CD14-positive monocyte (primary cell): ENCODE measurements at regions not wholly inside any gene's neighbourhood (a gene's known extent, or its start where the extent isn't known, plus 50 kb on each side); places are given as distances from the start of the nearest gene placed in this dataset.

Source experiments
- DNase-seq, 3 donors: peaks; one replicate each; pipeline ENCODE4 v3.0.0-alpha.2; 2011 to 2022
- H2AFZ ChIP-seq: 2 replicates; pipeline ENCODE4 v1.6.0; 2012; ENCODE audit warnings: mild to moderate bottlenecking, low read depth, low read length, inconsistent platforms; ENCODE audit not compliant: insufficient read depth, poor library complexity, severe bottlenecking
- H3K27ac ChIP-seq, 2 donors: 1 replicate in 1 of 2; 2 replicates in 1 of 2; pipeline ENCODE4 v1.5.1; 2012 to 2013; ENCODE audit warnings: low read length in 2 of 2, control low read depth in 1 of 2, inconsistent platforms in 1 of 2, low read depth in 1 of 2, mild to moderate bottlenecking in 1 of 2
- H3K27me3 ChIP-seq, 2 donors: one replicate each; pipeline versions ENCODE4 v1.6.0 to v1.6.1; 2011 to 2013; ENCODE audit warnings: low read length in 2 of 2; ENCODE audit not compliant: control insufficient read depth in 2 of 2, insufficient read depth in 2 of 2
- H3K36me3 ChIP-seq, 2 donors: replicated peaks in 1 of 2; 1 replicate in 1 of 2; 2 replicates in 1 of 2; pipeline versions ENCODE4 v1.5.1 to v1.6.1; 2012 to 2013; ENCODE audit warnings: low read length in 2 of 2, control low read depth in 1 of 2, inconsistent platforms in 1 of 2, mild to moderate bottlenecking in 1 of 2; ENCODE audit not compliant: insufficient read depth in 2 of 2, control insufficient read depth in 1 of 2
- H3K4me1 ChIP-seq, 2 donors: 1 replicate in 1 of 2; 2 replicates in 1 of 2; pipeline versions ENCODE4 v1.5.1 to v1.6.1; 2012 to 2013; ENCODE audit warnings: low read length in 2 of 2, control low read depth in 1 of 2, inconsistent platforms in 1 of 2, mild to moderate bottlenecking in 1 of 2, moderate library complexity in 1 of 2; ENCODE audit not compliant: insufficient read depth in 2 of 2, control insufficient read depth in 1 of 2
- H3K4me2 ChIP-seq: replicated peaks from 2 replicates; pipeline ENCODE3; 2012; ENCODE audit warnings: low read length, moderate library complexity, mild to moderate bottlenecking; ENCODE audit not compliant: poor library complexity, severe bottlenecking; ENCODE audit errors: extremely low read depth
- H3K4me3 ChIP-seq, 3 experiments: fragments of 200-600 bp in 1 of 3; sonication (generic) in 1 of 3; replicated peaks in 1 of 3; 1 replicate in 2 of 3; 2 replicates in 1 of 3; pipeline ENCODE4 v1.5.1; 2011 to 2013; ENCODE audit warnings: low read length in 3 of 3, mild to moderate bottlenecking in 3 of 3, control low read depth in 2 of 3, low read depth in 2 of 3, inconsistent platforms in 1 of 3, moderate library complexity in 1 of 3
- H3K79me2 ChIP-seq: 2 replicates; pipeline ENCODE4 v1.6.0; 2012; ENCODE audit warnings: mild to moderate bottlenecking, control low read depth, inconsistent platforms, low read length, moderate library complexity; ENCODE audit not compliant: insufficient read depth
- H3K9ac ChIP-seq: 2 replicates; pipeline ENCODE4 v1.6.0; 2017; ENCODE audit warnings: low read length, mild to moderate bottlenecking; ENCODE audit not compliant: insufficient read depth, poor library complexity, severe bottlenecking
- H3K9me3 ChIP-seq, 2 donors: replicated peaks in 1 of 2; 1 replicate in 1 of 2; 2 replicates in 1 of 2; pipeline versions ENCODE4 v1.5.1 to v1.6.1; 2012 to 2013; ENCODE audit warnings: low read length in 2 of 2, control low read depth in 1 of 2; ENCODE audit not compliant: control insufficient read depth in 1 of 2, insufficient read depth in 1 of 2
- H4K20me1 ChIP-seq: 2 replicates; pipeline ENCODE4 v1.6.0; 2012; ENCODE audit warnings: mild to moderate bottlenecking, low read length, control low read depth, moderate library complexity; ENCODE audit not compliant: insufficient read depth
- H3K27ac Mint-ChIP-seq, 7 donors: one replicate each; pipeline ENCODE4 v1.8.0; 2020; ENCODE audit warnings: mild to moderate bottlenecking in 7 of 7, mixed read lengths in 7 of 7, moderate library complexity in 6 of 7, inconsistent platforms in 2 of 7
- H3K27me3 Mint-ChIP-seq, 3 donors: one replicate each; pipeline ENCODE4 v1.8.0; 2021 to 2022; ENCODE audit warnings: low read depth in 3 of 3, mild to moderate bottlenecking in 3 of 3, mixed read lengths in 3 of 3, moderate library complexity in 3 of 3, inconsistent platforms in 1 of 3
- H3K36me3 Mint-ChIP-seq, 2 donors: one replicate each; pipeline ENCODE4 v1.8.0; 2020; ENCODE audit warnings: mixed read lengths in 2 of 2, inconsistent platforms in 1 of 2, mild to moderate bottlenecking in 1 of 2
- H3K4me1 Mint-ChIP-seq: one replicate; pipeline ENCODE4 v1.8.0; 2020; ENCODE audit warnings: mild to moderate bottlenecking, mixed read lengths
- H3K4me3 Mint-ChIP-seq, 2 donors: one replicate each; pipeline ENCODE4 v1.8.0; 2020; ENCODE audit warnings: mild to moderate bottlenecking in 2 of 2, mixed read lengths in 2 of 2, moderate library complexity in 1 of 2
- H3K9me3 Mint-ChIP-seq, 7 donors: one replicate each; pipeline ENCODE4 v1.8.0; 2020 to 2022; ENCODE audit warnings: mixed read lengths in 7 of 7, mild to moderate bottlenecking in 6 of 7, moderate library complexity in 6 of 7, inconsistent platforms in 2 of 7
- WGBS: methylation state at CpG from one replicate; pipeline ENCODE4 v1.1.5; 2013; ENCODE audit warnings: missing lambda C conversion rate; ENCODE audit not compliant: insufficient coverage; 5-methylcytosine and 5-hydroxymethylcytosine counted together
- intact Hi-C, 2 donors: fragments of 100-400 bp; cut with micrococcal nuclease; formaldehyde crosslinking; loops; one replicate each; pipeline versions ENCODE4 v1.15.0 to v1.15.1; 2023
- TF ChIP-seq, protein P1 (sequence below): fragments of 200-600 bp; IDR thresholded peaks from one replicate; pipeline ENCODE4 v1.8.0; 2022; ENCODE audit warnings: antibody characterized with exemption, mild to moderate bottlenecking

DNA sequence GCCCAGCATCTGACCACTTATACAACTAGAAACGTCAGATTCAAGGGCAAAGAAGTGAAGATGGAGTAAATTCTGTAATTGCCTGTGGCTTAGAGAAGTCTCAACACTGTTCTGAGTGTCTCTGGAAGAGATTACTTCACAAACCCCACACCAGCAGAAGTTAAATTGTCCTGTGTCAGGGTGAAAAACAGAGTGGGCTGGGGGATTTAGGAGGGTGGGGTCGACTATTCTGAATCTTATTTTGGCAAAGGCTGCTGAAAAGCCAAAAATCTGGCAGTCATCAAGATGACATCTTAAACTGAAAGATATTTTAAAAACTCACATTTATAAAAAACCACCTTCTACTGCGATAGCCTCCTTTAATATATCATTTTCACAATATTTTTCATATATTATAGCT lies 180.8 kb downstream of the KLHL28 start:
- Histone ChIP-seq H3K36me3 (no peaks in the 10 kb centered on the region), H3K79me2 (no peaks in the 10 kb centered on the region), H2AFZ (no peak overlapping the region), H3K27me3 (no peaks in the 10 kb centered on the region), H4K20me1 (no peaks in the 10 kb centered on the region), H3K9me3 (no peaks in the 10 kb centered on the region), H3K4me2 (no peak overlapping the region), H3K4me3 (no peak overlapping the region), H3K9ac (no peak overlapping the region), H3K4me1 (no peaks in the 10 kb centered on the region), H3K27ac (no peak overlapping the region)
- intact Hi-C loops: no loop called here
- WGBS: no CpG with 5 or more reads among the region's 3 CpGs
- no peaks in the 10 kb centered on the region for H3K4me1 Mint-ChIP-seq
- H3K9me3 Mint-ChIP-seq: peaks cover 0 to 2% (median 0%) of the 10 kb centered on the region in 7 donors
- no peak for DNase-seq
- H3K27me3 Mint-ChIP-seq: peaks cover 1 to 2% (median 1%) of the 10 kb centered on the region in 3 donors
- no peak overlapping the region for H3K27ac Mint-ChIP-seq
- no peak overlapping the region for H3K4me3 Mint-ChIP-seq
- TF ChIP-seq, protein P1, sequence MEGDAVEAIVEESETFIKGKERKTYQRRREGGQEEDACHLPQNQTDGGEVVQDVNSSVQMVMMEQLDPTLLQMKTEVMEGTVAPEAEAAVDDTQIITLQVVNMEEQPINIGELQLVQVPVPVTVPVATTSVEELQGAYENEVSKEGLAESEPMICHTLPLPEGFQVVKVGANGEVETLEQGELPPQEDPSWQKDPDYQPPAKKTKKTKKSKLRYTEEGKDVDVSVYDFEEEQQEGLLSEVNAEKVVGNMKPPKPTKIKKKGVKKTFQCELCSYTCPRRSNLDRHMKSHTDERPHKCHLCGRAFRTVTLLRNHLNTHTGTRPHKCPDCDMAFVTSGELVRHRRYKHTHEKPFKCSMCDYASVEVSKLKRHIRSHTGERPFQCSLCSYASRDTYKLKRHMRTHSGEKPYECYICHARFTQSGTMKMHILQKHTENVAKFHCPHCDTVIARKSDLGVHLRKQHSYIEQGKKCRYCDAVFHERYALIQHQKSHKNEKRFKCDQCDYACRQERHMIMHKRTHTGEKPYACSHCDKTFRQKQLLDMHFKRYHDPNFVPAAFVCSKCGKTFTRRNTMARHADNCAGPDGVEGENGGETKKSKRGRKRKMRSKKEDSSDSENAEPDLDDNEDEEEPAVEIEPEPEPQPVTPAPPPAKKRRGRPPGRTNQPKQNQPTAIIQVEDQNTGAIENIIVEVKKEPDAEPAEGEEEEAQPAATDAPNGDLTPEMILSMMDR: no peak
- H3K36me3 Mint-ChIP-seq: no peaks in the 10 kb centered on the region

GRCh38 chr14:44778604-44779003 lies 183.1 kb downstream of the KLHL28 start:
- H3K9me3 Mint-ChIP-seq: peaks cover 0 to 2% (median 0%) of the 10 kb centered on the region in 7 donors
- Histone ChIP-seq H3K4me1 (no peaks in the 10 kb centered on the region), H2AFZ (no peak overlapping the region), H3K79me2 (no peaks in the 10 kb centered on the region), H3K9ac (no peak overlapping the region), H3K4me2 (no peak overlapping the region), H4K20me1 (no peaks in the 10 kb centered on the region), H3K27me3 (no peaks in the 10 kb centered on the region), H3K36me3 (no peaks in the 10 kb centered on the region), H3K27ac (no peak overlapping the region), H3K4me3 (no peak overlapping the region), H3K9me3 (no peaks in the 10 kb centered on the region)
- WGBS: no CpG with 5 or more reads among the region's 2 CpGs
- H3K27me3 Mint-ChIP-seq: peaks cover 1 to 4% (median 2%) of the 10 kb centered on the region in 3 donors
- intact Hi-C loops: no loop called here
- no peaks in the 10 kb centered on the region for H3K36me3 Mint-ChIP-seq
- no peak overlapping the region for H3K4me3 Mint-ChIP-seq
- TF ChIP-seq, protein P1: no peak
- no peak overlapping the region for H3K27ac Mint-ChIP-seq
- no peaks in the 10 kb centered on the region for H3K4me1 Mint-ChIP-seq
- no peak for DNase-seq
